ENCODE measurements at regions not wholly inside any gene's neighbourhood (a gene's known extent, or its start where the extent isn't known, plus 50 kb on each side); places are given as distances from the start of the nearest gene placed in this dataset.

- Histone ChIP-seq H3K4me1 (ENCODE audit: control insufficient read depth, insufficient read depth, low read length) (no peaks in the 10 kb centered on the region), H3K27ac (ENCODE audit: low read depth, low read length) (no peak overlapping the region), H3K27me3 (ENCODE audit: control insufficient read depth, insufficient read depth, low read length) (no peaks in the 10 kb centered on the region), H3K36me3 (ENCODE audit: control insufficient read depth, insufficient read depth, low read length) (no peaks in the 10 kb centered on the region), H3K9me3 (ENCODE audit: control insufficient read depth, insufficient read depth, low read length) (no peaks in the 10 kb centered on the region), H3K4me3 (ENCODE audit: low read depth, low read length) (no peak overlapping the region)
- DNase-seq (ENCODE audit: low read depth in 4 of 6, low spot score in 6 of 6), result peak in 2 of 6 donors; percentile 10 to 30
- no CpG with 5 or more reads among the region's 3 CpGs for WGBS (ENCODE audit: insufficient coverage)
These were observed 946.3 kb upstream of the COX7C start for GRCh38 chr5:85671223-85671970.

- no peaks in the 10 kb centered on the region for H3K9me3 ChIP-seq (ENCODE audit: control insufficient read depth, insufficient read depth, low read length)
- no peaks in the 10 kb centered on the region for H3K27me3 ChIP-seq (ENCODE audit: control insufficient read depth, insufficient read depth, low read length)
- no peaks in the 10 kb centered on the region for H3K36me3 ChIP-seq (ENCODE audit: control insufficient read depth, insufficient read depth, low read length)
- no peak overlapping the region for H3K4me3 ChIP-seq (ENCODE audit: low read depth, low read length)
- no peaks in the 10 kb centered on the region for H3K4me1 ChIP-seq (ENCODE audit: control insufficient read depth, insufficient read depth, low read length)
- no peak for DNase-seq (ENCODE audit: low read depth in 4 of 6, low spot score in 6 of 6)
- no CpG with 5 or more reads among the region's 2 CpGs for WGBS (ENCODE audit: insufficient coverage)
- H3K27ac ChIP-seq (ENCODE audit: low read depth, low read length), result no peak overlapping the region
These were observed 935.9 kb upstream of the COX7C start for GRCh38 chr5:85681871-85682270.

DNA sequence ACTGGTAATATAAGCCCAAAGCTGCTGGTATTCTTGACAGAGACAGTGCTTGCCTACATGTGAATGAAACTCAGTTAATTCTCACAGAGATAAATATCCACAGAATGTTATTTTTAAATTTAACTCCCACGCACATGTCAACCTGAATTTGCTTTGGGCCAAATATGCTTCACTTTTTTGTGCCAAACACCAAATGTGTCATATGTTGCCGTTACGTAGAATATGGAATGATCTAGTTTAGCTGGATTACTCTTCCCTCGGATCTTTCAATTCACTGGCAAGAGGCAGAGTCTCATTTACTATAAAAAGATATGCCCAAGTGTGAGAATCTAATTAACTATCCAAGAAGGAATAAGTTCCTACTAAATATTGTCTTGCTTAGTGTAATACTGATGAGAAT, 933.4 kb upstream of the COX7C start:
- no peaks in the 10 kb centered on the region for H3K4me1 ChIP-seq (ENCODE audit: control insufficient read depth, insufficient read depth, low read length)
- H3K27ac ChIP-seq (ENCODE audit: low read depth, low read length), result no peak overlapping the region
- peak in 1 of 6 donors; percentile 87 for DNase-seq (ENCODE audit: low read depth in 4 of 6, low spot score in 6 of 6)
- no peaks in the 10 kb centered on the region for H3K36me3 ChIP-seq (ENCODE audit: control insufficient read depth, insufficient read depth, low read length)
- H3K27me3 ChIP-seq (ENCODE audit: control insufficient read depth, insufficient read depth, low read length), result no peaks in the 10 kb centered on the region
- WGBS (ENCODE audit: insufficient coverage), result 100% methylated on average over 3 of the region's 4 CpGs
- no peak overlapping the region for H3K4me3 ChIP-seq (ENCODE audit: low read depth, low read length)
- H3K9me3 ChIP-seq (ENCODE audit: control insufficient read depth, insufficient read depth, low read length), result no peaks in the 10 kb centered on the region

DNA sequence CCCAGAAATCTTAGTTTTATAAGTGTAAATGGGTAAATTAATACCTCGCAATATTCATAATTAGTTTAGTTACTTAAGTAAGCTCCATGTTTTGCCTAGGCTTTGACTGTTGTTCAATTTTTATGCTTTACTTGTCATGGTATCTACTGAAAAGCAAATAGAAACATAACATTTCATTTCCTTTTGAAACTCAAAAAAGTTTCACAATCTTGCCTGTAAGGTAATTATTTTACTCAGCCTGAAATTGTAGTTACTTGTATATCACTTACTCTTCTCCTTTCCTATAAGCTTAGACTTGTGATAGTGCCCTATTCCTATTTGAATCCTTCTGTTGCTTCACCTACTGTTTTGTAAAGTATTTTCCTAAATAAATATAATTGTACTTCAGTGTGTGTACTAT, 914.4 kb upstream of the COX7C start:
- Histone ChIP-seq H3K4me1 (ENCODE audit: control insufficient read depth, insufficient read depth, low read length) (no peaks in the 10 kb centered on the region), H3K27me3 (ENCODE audit: control insufficient read depth, insufficient read depth, low read length) (no peaks in the 10 kb centered on the region), H3K9me3 (ENCODE audit: control insufficient read depth, insufficient read depth, low read length) (no peaks in the 10 kb centered on the region), H3K36me3 (ENCODE audit: control insufficient read depth, insufficient read depth, low read length) (no peaks in the 10 kb centered on the region), H3K27ac (ENCODE audit: low read depth, low read length) (no peak overlapping the region), H3K4me3 (ENCODE audit: low read depth, low read length) (no peak overlapping the region)
- no peak for DNase-seq (ENCODE audit: low read depth in 4 of 6, low spot score in 6 of 6)
- WGBS (ENCODE audit: insufficient coverage), result no CpG with 5 or more reads among the region's 1 CpG

DNA sequence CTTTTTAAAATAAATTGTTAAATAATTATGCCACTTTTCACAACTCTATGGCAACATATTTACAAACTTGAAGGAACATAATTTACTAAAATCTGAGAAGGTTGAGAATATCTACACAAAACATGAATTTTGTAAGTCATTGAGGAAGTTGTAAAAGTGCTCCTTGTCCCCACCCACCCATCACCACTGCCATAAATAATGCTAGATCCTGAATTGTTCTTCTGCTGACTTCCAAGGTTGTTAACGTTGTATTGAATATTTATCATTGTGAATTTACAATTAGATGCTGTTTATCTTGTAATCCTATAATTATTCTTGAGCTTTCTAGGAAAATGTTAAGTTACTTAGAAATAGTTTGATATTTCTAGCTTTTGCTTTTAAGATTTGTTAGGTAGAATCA, 908.0 kb upstream of the COX7C start:
- Histone ChIP-seq H3K27ac (ENCODE audit: low read depth, low read length) (no peak overlapping the region), H3K36me3 (ENCODE audit: control insufficient read depth, insufficient read depth, low read length) (no peaks in the 10 kb centered on the region), H3K4me3 (ENCODE audit: low read depth, low read length) (no peak overlapping the region), H3K27me3 (ENCODE audit: control insufficient read depth, insufficient read depth, low read length) (no peaks in the 10 kb centered on the region), H3K4me1 (ENCODE audit: control insufficient read depth, insufficient read depth, low read length) (no peaks in the 10 kb centered on the region), H3K9me3 (ENCODE audit: control insufficient read depth, insufficient read depth, low read length) (no peaks in the 10 kb centered on the region)
- WGBS (ENCODE audit: insufficient coverage), result no CpG with 5 or more reads among the region's 1 CpG
- DNase-seq (ENCODE audit: low read depth in 4 of 6, low spot score in 6 of 6), result no peak

- Histone ChIP-seq H3K4me1 (ENCODE audit: control insufficient read depth, insufficient read depth, low read length) (no peaks in the 10 kb centered on the region), H3K4me3 (ENCODE audit: low read depth, low read length) (no peak overlapping the region), H3K36me3 (ENCODE audit: control insufficient read depth, insufficient read depth, low read length) (no peaks in the 10 kb centered on the region), H3K27ac (ENCODE audit: low read depth, low read length) (no peak overlapping the region), H3K27me3 (ENCODE audit: control insufficient read depth, insufficient read depth, low read length) (no peaks in the 10 kb centered on the region), H3K9me3 (ENCODE audit: control insufficient read depth, insufficient read depth, low read length) (no peaks in the 10 kb centered on the region)
- 96% methylated on average over 4 of the region's 8 CpGs for WGBS (ENCODE audit: insufficient coverage)
- no peak for DNase-seq (ENCODE audit: low read depth in 4 of 6, low spot score in 6 of 6)
These were observed 901.2 kb upstream of the COX7C start for GRCh38 chr5:85716344-85717202.

GRCh38 chr5:85717203-85717563, 900.6 kb upstream of the COX7C start:
- H3K9me3 ChIP-seq (ENCODE audit: control insufficient read depth, insufficient read depth, low read length), result no peaks in the 10 kb centered on the region
- H3K4me3 ChIP-seq (ENCODE audit: low read depth, low read length), result no peak overlapping the region
- H3K4me1 ChIP-seq (ENCODE audit: control insufficient read depth, insufficient read depth, low read length), result no peaks in the 10 kb centered on the region
- H3K36me3 ChIP-seq (ENCODE audit: control insufficient read depth, insufficient read depth, low read length), result no peaks in the 10 kb centered on the region
- WGBS (ENCODE audit: insufficient coverage), result no CpG with 5 or more reads among the region's 1 CpG
- DNase-seq (ENCODE audit: low read depth in 4 of 6, low spot score in 6 of 6), result no peak
- no peaks in the 10 kb centered on the region for H3K27me3 ChIP-seq (ENCODE audit: control insufficient read depth, insufficient read depth, low read length)
- H3K27ac ChIP-seq (ENCODE audit: low read depth, low read length), result no peak overlapping the region

DNA sequence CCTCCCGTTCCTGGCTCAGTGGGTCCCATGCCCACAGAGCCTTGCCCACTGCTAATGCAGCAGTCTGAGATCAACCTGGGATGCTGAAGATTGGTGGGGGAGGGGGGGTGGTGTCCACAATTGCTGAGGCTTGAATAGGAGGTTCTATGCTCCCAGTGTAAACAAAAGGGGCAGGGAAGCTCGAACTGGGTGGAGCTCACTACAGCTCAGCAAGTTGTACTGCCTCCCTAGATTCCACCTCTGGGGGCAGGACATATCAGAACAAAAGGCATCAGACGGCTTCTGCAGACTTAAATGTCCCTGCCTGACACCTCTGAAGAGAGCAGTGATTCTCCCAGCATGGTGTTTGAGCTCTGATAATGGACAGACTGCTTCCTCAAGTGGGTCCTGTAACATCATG, 885.6 kb upstream of the COX7C start:
- Histone ChIP-seq H3K36me3 (ENCODE audit: control insufficient read depth, insufficient read depth, low read length) (no peaks in the 10 kb centered on the region), H3K9me3 (ENCODE audit: control insufficient read depth, insufficient read depth, low read length) (no peaks in the 10 kb centered on the region), H3K4me1 (ENCODE audit: control insufficient read depth, insufficient read depth, low read length) (no peaks in the 10 kb centered on the region), H3K27ac (ENCODE audit: low read depth, low read length) (no peak overlapping the region), H3K4me3 (ENCODE audit: low read depth, low read length) (no peak overlapping the region), H3K27me3 (ENCODE audit: control insufficient read depth, insufficient read depth, low read length) (no peaks in the 10 kb centered on the region)
- 79% methylated on average over 2 of the region's 3 CpGs for WGBS (ENCODE audit: insufficient coverage)
- no peak for DNase-seq (ENCODE audit: low read depth in 4 of 6, low spot score in 6 of 6)

- H3K36me3 ChIP-seq (ENCODE audit: control insufficient read depth, insufficient read depth, low read length), result no peaks in the 10 kb centered on the region
- H3K27me3 ChIP-seq (ENCODE audit: control insufficient read depth, insufficient read depth, low read length), result no peaks in the 10 kb centered on the region
- no peak overlapping the region for H3K4me3 ChIP-seq (ENCODE audit: low read depth, low read length)
- H3K4me1 ChIP-seq (ENCODE audit: control insufficient read depth, insufficient read depth, low read length), result no peaks in the 10 kb centered on the region
- DNase-seq (ENCODE audit: low read depth in 4 of 6, low spot score in 6 of 6), result no peak
- no peak overlapping the region for H3K27ac ChIP-seq (ENCODE audit: low read depth, low read length)
- peaks cover 4% of the 10 kb centered on the region for H3K9me3 ChIP-seq (ENCODE audit: control insufficient read depth, insufficient read depth, low read length)
These were observed 875.8 kb upstream of the COX7C start for GRCh38 chr5:85741972-85742371.

GRCh38 chr5:85760519-85760918, 857.2 kb upstream of the COX7C start:
- Histone ChIP-seq H3K4me1 (ENCODE audit: control insufficient read depth, insufficient read depth, low read length) (no peaks in the 10 kb centered on the region), H3K27ac (ENCODE audit: low read depth, low read length) (no peak overlapping the region), H3K9me3 (ENCODE audit: control insufficient read depth, insufficient read depth, low read length) (no peaks in the 10 kb centered on the region), H3K36me3 (ENCODE audit: control insufficient read depth, insufficient read depth, low read length) (no peaks in the 10 kb centered on the region), H3K4me3 (ENCODE audit: low read depth, low read length) (no peak overlapping the region), H3K27me3 (ENCODE audit: control insufficient read depth, insufficient read depth, low read length) (no peaks in the 10 kb centered on the region)
- WGBS (ENCODE audit: insufficient coverage), result 33% methylated on average over 1 of the region's 1 CpG
- no peak for DNase-seq (ENCODE audit: low read depth in 4 of 6, low spot score in 6 of 6)

Data from spinal cord (tissue), 9 donors.